ENCODE measurements at regions not wholly inside any gene's neighbourhood (a gene's known extent, or its start where the extent isn't known, plus 50 kb on each side); places are given as distances from the start of the nearest gene placed in this dataset.

DNA sequence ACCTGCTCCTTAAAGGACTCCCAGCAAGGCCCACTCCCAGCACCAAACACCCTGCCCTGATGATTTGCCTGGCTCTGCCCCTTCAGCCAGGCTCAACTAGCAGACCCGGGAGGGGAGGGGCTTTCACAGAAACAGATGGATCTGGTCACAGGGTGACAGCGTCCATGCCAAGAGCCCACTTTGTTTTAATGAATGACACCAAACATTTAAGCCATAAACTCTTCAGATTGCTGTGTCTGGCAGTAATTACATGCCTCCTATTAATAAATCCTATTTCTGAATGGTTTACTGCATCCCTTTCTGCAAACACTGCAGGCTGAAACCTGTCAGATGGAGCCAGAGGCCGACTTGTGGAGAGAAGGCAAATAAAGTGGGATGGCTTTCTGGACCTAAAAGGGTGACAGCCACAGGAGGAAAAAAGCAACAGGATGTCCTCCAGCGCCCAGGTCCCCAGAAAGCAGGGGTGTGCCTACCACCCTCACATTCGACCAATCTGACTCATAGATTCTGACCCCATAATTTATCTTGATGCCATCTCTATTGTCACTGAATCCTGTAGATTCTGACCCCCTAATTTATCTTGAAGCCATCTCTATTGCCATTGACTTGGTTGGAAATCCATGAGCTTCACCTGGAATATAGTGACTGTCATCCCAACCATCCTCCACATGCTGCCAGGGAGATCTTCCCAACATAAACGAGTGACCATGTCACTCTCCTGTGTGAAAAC lies 200.9 kb downstream of the PLPP3 start:
- TF ChIP-seq, protein P1, sequence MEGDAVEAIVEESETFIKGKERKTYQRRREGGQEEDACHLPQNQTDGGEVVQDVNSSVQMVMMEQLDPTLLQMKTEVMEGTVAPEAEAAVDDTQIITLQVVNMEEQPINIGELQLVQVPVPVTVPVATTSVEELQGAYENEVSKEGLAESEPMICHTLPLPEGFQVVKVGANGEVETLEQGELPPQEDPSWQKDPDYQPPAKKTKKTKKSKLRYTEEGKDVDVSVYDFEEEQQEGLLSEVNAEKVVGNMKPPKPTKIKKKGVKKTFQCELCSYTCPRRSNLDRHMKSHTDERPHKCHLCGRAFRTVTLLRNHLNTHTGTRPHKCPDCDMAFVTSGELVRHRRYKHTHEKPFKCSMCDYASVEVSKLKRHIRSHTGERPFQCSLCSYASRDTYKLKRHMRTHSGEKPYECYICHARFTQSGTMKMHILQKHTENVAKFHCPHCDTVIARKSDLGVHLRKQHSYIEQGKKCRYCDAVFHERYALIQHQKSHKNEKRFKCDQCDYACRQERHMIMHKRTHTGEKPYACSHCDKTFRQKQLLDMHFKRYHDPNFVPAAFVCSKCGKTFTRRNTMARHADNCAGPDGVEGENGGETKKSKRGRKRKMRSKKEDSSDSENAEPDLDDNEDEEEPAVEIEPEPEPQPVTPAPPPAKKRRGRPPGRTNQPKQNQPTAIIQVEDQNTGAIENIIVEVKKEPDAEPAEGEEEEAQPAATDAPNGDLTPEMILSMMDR (IDR thresholded peaks at IDR 0.05; ENCODE audit: borderline replicate concordance, control extremely low read depth, extremely low read depth, insufficient read depth, missing control alignments), result no peak
- in situ Hi-C loops (cut with MboI; ENCODE audit: low sequenced_read_pairs, unreplicated experiment), result no loop called here
- DNase-seq (ENCODE audit: low spot score), result no peak

GRCh38 chr1:56377431-56377830 lies 201.9 kb downstream of the PLPP3 start:
- TF ChIP-seq, protein P1 (IDR thresholded peaks at IDR 0.05; ENCODE audit: borderline replicate concordance, control extremely low read depth, extremely low read depth, insufficient read depth, missing control alignments), result no peak
- in situ Hi-C loops (cut with MboI; ENCODE audit: low sequenced_read_pairs, unreplicated experiment), result no loop called here
- DNase-seq (ENCODE audit: low spot score), result no peak

DNA sequence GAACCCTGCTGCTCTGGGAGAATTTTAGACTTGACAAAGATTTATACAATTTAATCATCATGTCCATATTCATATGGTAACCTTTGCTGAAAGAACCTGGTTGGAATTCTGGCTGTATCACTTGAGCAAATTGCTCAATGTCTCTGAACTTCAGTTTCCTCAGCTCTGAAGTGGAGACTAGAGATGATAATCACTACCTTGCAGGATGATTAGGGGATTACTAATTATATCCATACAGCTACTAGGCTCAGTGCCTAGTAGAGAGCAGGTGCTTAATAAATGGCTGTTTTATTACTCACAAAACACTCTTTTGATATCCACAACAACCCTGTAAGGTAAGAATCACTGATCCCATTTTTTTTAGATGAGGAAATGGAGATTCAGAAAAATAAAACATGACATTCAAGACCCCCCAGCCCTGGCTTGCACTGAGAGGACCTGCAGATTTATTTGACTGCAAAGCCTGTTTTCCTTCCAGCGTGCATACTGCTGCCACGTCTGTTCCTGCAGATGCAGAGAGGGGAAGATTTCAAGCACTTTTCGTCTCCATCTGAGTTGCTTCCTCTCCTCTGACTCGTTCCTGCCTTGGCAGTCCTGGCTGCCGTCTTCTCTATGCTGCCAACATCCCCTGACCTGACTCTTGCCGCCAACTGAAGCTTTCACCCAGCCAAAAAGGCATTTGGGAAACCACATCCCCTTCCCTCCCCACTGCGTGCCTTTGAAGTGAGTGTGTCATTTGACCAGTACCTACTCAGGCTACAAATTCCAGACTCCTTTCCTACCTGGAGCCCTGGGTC lies 203.0 kb downstream of the PLPP3 start:
- TF ChIP-seq, protein P1 (IDR thresholded peaks at IDR 0.05; ENCODE audit: borderline replicate concordance, control extremely low read depth, extremely low read depth, insufficient read depth, missing control alignments), result no peak
- DNase-seq (ENCODE audit: low spot score), result no peak
- in situ Hi-C loops (cut with MboI; ENCODE audit: low sequenced_read_pairs, unreplicated experiment), result no loop called here

- in situ Hi-C loops (cut with MboI; ENCODE audit: low sequenced_read_pairs, unreplicated experiment), result no loop called here
- TF ChIP-seq, protein P1 (IDR thresholded peaks at IDR 0.05; ENCODE audit: borderline replicate concordance, control extremely low read depth, extremely low read depth, insufficient read depth, missing control alignments), result no peak
- DNase-seq (ENCODE audit: low spot score), result no peak
Observed at GRCh38 chr1:56375326-56375804, 204.0 kb downstream of the PLPP3 start.

- in situ Hi-C loops (cut with MboI; ENCODE audit: low sequenced_read_pairs, unreplicated experiment), result no loop called here
- no peak for DNase-seq (ENCODE audit: low spot score)
- TF ChIP-seq, protein P1 (IDR thresholded peaks at IDR 0.05; ENCODE audit: borderline replicate concordance, control extremely low read depth, extremely low read depth, insufficient read depth, missing control alignments), result no peak
Observed at GRCh38 chr1:56374026-56374974, 205.1 kb downstream of the PLPP3 start.

- no peak for DNase-seq (ENCODE audit: low spot score)
- TF ChIP-seq, protein P1 (IDR thresholded peaks at IDR 0.05; ENCODE audit: borderline replicate concordance, control extremely low read depth, extremely low read depth, insufficient read depth, missing control alignments), result no peak
- in situ Hi-C loops (cut with MboI; ENCODE audit: low sequenced_read_pairs, unreplicated experiment), result no loop called here
Observed at GRCh38 chr1:56370513-56370912, 208.8 kb downstream of the PLPP3 start.

All from GM13976 (cell line).